ENCODE measurements at regions not wholly inside any gene's neighbourhood (a gene's known extent, or its start where the extent isn't known, plus 50 kb on each side); places are given as distances from the start of the nearest gene placed in this dataset.

- TF ChIP-seq CTCF (IDR thresholded peaks at IDR 0.05) (no peak), EZH2 (IDR thresholded peaks at IDR 0.05) (no peak)
Observed at GRCh38 chr1:56395776-56396175, 183.6 kb downstream of the PLPP3 start.

Data from neural progenitor cell (in vitro differentiated cells).